ENCODE measurements at regions not wholly inside any gene's neighbourhood (a gene's known extent, or its start where the extent isn't known, plus 50 kb on each side); places are given as distances from the start of the nearest gene placed in this dataset.
"Not testable (repeated sequence)": the region's sequence is repeated elsewhere in the genome, so short reads cannot be mapped to it uniquely, and the experiment has no call there.

- not testable (repeated sequence) for H3K27me3 ChIP-seq (ENCODE audit: insufficient read depth, low read length); H3K4me1 ChIP-seq (ENCODE audit: insufficient read depth, low read length); H3K36me3 ChIP-seq (ENCODE audit: insufficient read depth, low read length); H3K4me3 ChIP-seq (ENCODE audit: insufficient read depth, low read length); H3K9me3 ChIP-seq (ENCODE audit: low read depth, low read length); DNase-seq (ENCODE audit: insufficient read length, low spot score, missing footprints); H3K79me2 ChIP-seq (ENCODE audit: insufficient read depth, low read length); H2AFZ ChIP-seq (ENCODE audit: low read length); H4K20me1 ChIP-seq (ENCODE audit: insufficient read depth, low read length)
- Histone ChIP-seq H3K4me2 (ENCODE audit: insufficient read depth, low read length) (peak overlapping the region; percentile 81), H3K27ac (ENCODE audit: low read depth, low read length) (peak overlapping the region; percentile 61)
These were observed 52.8 kb downstream of the FOXD4L6 start for GRCh38 chr9:41075671-41076070.

- H3K36me3 ChIP-seq (ENCODE audit: insufficient read depth, low read length); H3K27me3 ChIP-seq (ENCODE audit: insufficient read depth, low read length); H3K79me2 ChIP-seq (ENCODE audit: insufficient read depth, low read length); H3K27ac ChIP-seq (ENCODE audit: low read depth, low read length); H4K20me1 ChIP-seq (ENCODE audit: insufficient read depth, low read length); H3K4me1 ChIP-seq (ENCODE audit: insufficient read depth, low read length); H3K9me3 ChIP-seq (ENCODE audit: low read depth, low read length): not testable (repeated sequence)
- H3K4me2 ChIP-seq (ENCODE audit: insufficient read depth, low read length), result peak overlapping the region; percentile 81
- H3K4me3 ChIP-seq (ENCODE audit: insufficient read depth, low read length), result peak overlapping the region; percentile 81
- peak; percentile 55 for DNase-seq (ENCODE audit: insufficient read length, low spot score, missing footprints)
- H2AFZ ChIP-seq (ENCODE audit: low read length), result peak overlapping the region; percentile 81
These were observed 54.0 kb downstream of the FOXD4L6 start for GRCh38 chr9:41074356-41074942.

- Histone ChIP-seq H3K4me2 (ENCODE audit: insufficient read depth, low read length) (peak overlapping the region; percentile 81), H3K4me3 (ENCODE audit: insufficient read depth, low read length) (peak overlapping the region; percentile 81)
- not testable (repeated sequence) for H3K79me2 ChIP-seq (ENCODE audit: insufficient read depth, low read length); H3K36me3 ChIP-seq (ENCODE audit: insufficient read depth, low read length); H3K27me3 ChIP-seq (ENCODE audit: insufficient read depth, low read length); H4K20me1 ChIP-seq (ENCODE audit: insufficient read depth, low read length); H3K9me3 ChIP-seq (ENCODE audit: low read depth, low read length); H2AFZ ChIP-seq (ENCODE audit: low read length); H3K4me1 ChIP-seq (ENCODE audit: insufficient read depth, low read length); H3K27ac ChIP-seq (ENCODE audit: low read depth, low read length); DNase-seq (ENCODE audit: insufficient read length, low spot score, missing footprints)
These were observed 54.8 kb downstream of the FOXD4L6 start for GRCh38 chr9:41073471-41074243.

- H3K27me3 ChIP-seq (ENCODE audit: insufficient read depth, low read length); H3K4me1 ChIP-seq (ENCODE audit: insufficient read depth, low read length); H3K4me3 ChIP-seq (ENCODE audit: insufficient read depth, low read length); H3K9me3 ChIP-seq (ENCODE audit: low read depth, low read length); H3K27ac ChIP-seq (ENCODE audit: low read depth, low read length); H4K20me1 ChIP-seq (ENCODE audit: insufficient read depth, low read length); H3K79me2 ChIP-seq (ENCODE audit: insufficient read depth, low read length); H2AFZ ChIP-seq (ENCODE audit: low read length); H3K36me3 ChIP-seq (ENCODE audit: insufficient read depth, low read length); DNase-seq (ENCODE audit: insufficient read length, low spot score, missing footprints): not testable (repeated sequence)
- H3K4me2 ChIP-seq (ENCODE audit: insufficient read depth, low read length), result peak overlapping the region; percentile 54
These were observed 64.2 kb downstream of the FOXD4L6 start for GRCh38 chr9:41064125-41064795.

- H3K4me2 ChIP-seq (ENCODE audit: insufficient read depth, low read length); H3K36me3 ChIP-seq (ENCODE audit: insufficient read depth, low read length); H3K27me3 ChIP-seq (ENCODE audit: insufficient read depth, low read length); H3K9me3 ChIP-seq (ENCODE audit: low read depth, low read length); H3K4me1 ChIP-seq (ENCODE audit: insufficient read depth, low read length); H3K79me2 ChIP-seq (ENCODE audit: insufficient read depth, low read length); H3K4me3 ChIP-seq (ENCODE audit: insufficient read depth, low read length); H3K27ac ChIP-seq (ENCODE audit: low read depth, low read length); DNase-seq (ENCODE audit: insufficient read length, low spot score, missing footprints); H2AFZ ChIP-seq (ENCODE audit: low read length); H4K20me1 ChIP-seq (ENCODE audit: insufficient read depth, low read length): not testable (repeated sequence)
These were observed 65.2 kb downstream of the FOXD4L6 start for GRCh38 chr9:41063243-41063642.

- DNase-seq (ENCODE audit: insufficient read length, low spot score, missing footprints); H3K9me3 ChIP-seq (ENCODE audit: low read depth, low read length); H4K20me1 ChIP-seq (ENCODE audit: insufficient read depth, low read length); H2AFZ ChIP-seq (ENCODE audit: low read length); H3K27ac ChIP-seq (ENCODE audit: low read depth, low read length); H3K4me3 ChIP-seq (ENCODE audit: insufficient read depth, low read length); H3K4me1 ChIP-seq (ENCODE audit: insufficient read depth, low read length); H3K79me2 ChIP-seq (ENCODE audit: insufficient read depth, low read length); H3K4me2 ChIP-seq (ENCODE audit: insufficient read depth, low read length); H3K27me3 ChIP-seq (ENCODE audit: insufficient read depth, low read length); H3K36me3 ChIP-seq (ENCODE audit: insufficient read depth, low read length): not testable (repeated sequence)
These were observed 68.9 kb downstream of the FOXD4L6 start for GRCh38 chr9:41059603-41060002.

- not testable (repeated sequence) for H2AFZ ChIP-seq (ENCODE audit: low read length); H3K36me3 ChIP-seq (ENCODE audit: insufficient read depth, low read length); H3K79me2 ChIP-seq (ENCODE audit: insufficient read depth, low read length); H3K4me2 ChIP-seq (ENCODE audit: insufficient read depth, low read length); H3K27ac ChIP-seq (ENCODE audit: low read depth, low read length); H3K9me3 ChIP-seq (ENCODE audit: low read depth, low read length); H3K4me1 ChIP-seq (ENCODE audit: insufficient read depth, low read length); H3K27me3 ChIP-seq (ENCODE audit: insufficient read depth, low read length); DNase-seq (ENCODE audit: insufficient read length, low spot score, missing footprints); H3K4me3 ChIP-seq (ENCODE audit: insufficient read depth, low read length); H4K20me1 ChIP-seq (ENCODE audit: insufficient read depth, low read length)
These were observed 74.7 kb downstream of the FOXD4L6 start for GRCh38 chr9:41053666-41054363.

GRCh38 chr9:41048672-41049071, 79.8 kb downstream of the FOXD4L6 start:
- H3K4me3 ChIP-seq (ENCODE audit: insufficient read depth, low read length); H3K36me3 ChIP-seq (ENCODE audit: insufficient read depth, low read length); H3K79me2 ChIP-seq (ENCODE audit: insufficient read depth, low read length); H3K4me2 ChIP-seq (ENCODE audit: insufficient read depth, low read length); H3K27me3 ChIP-seq (ENCODE audit: insufficient read depth, low read length); H2AFZ ChIP-seq (ENCODE audit: low read length); DNase-seq (ENCODE audit: insufficient read length, low spot score, missing footprints); H3K4me1 ChIP-seq (ENCODE audit: insufficient read depth, low read length); H4K20me1 ChIP-seq (ENCODE audit: insufficient read depth, low read length); H3K27ac ChIP-seq (ENCODE audit: low read depth, low read length); H3K9me3 ChIP-seq (ENCODE audit: low read depth, low read length): not testable (repeated sequence)
